H9 (cell line): ENCODE measurements at regions not wholly inside any gene's neighbourhood (a gene's known extent, or its start where the extent isn't known, plus 50 kb on each side); places are given as distances from the start of the nearest gene placed in this dataset.
"Not testable (repeated sequence)": the region's sequence is repeated elsewhere in the genome, so short reads cannot be mapped to it uniquely, and the experiment has no call there.

Source experiments
- DNase-seq: peaks from one replicate; pipeline ENCODE4 v3.0.0-alpha.2; 2017
- H2AFZ ChIP-seq: one replicate; pipeline ENCODE4 v1.6.1; 2013; ENCODE audit warnings: mild to moderate bottlenecking, low read length, control low read depth, moderate library complexity
- H2AK5ac ChIP-seq: 2 replicates; pipeline ENCODE4 v1.6.1; 2013; ENCODE audit warnings: low read length, control low read depth, mixed read lengths; ENCODE audit not compliant: insufficient read length
- H2BK120ac ChIP-seq: one replicate; pipeline ENCODE4 v1.6.1; 2013; ENCODE audit warnings: low read depth, mild to moderate bottlenecking, low read length, control low read depth, inconsistent platforms; ENCODE audit not compliant: poor library complexity, severe bottlenecking
- H2BK12ac ChIP-seq: 2 replicates; pipeline ENCODE4 v1.6.1; 2013; ENCODE audit warnings: low read length, control low read depth, mixed read lengths, low read depth; ENCODE audit not compliant: insufficient read length
- H2BK15ac ChIP-seq: 2 replicates; pipeline ENCODE4 v1.6.1; 2013; ENCODE audit warnings: low read depth, low read length, control low read depth
- H2BK20ac ChIP-seq: one replicate; pipeline ENCODE4 v1.6.1; 2013; ENCODE audit warnings: low read depth, mild to moderate bottlenecking, low read length, control low read depth, inconsistent platforms; ENCODE audit not compliant: poor library complexity, severe bottlenecking
- H2BK5ac ChIP-seq: 2 replicates; pipeline ENCODE4 v1.6.1; 2013; ENCODE audit warnings: low read length, control low read depth, mixed read lengths; ENCODE audit not compliant: insufficient read length
- H3K14ac ChIP-seq: 2 replicates; pipeline ENCODE4 v1.6.1; 2013; ENCODE audit warnings: low read length, control low read depth; ENCODE audit not compliant: insufficient read depth
- H3K18ac ChIP-seq: 2 replicates; pipeline ENCODE4 v1.6.1; 2013; ENCODE audit warnings: low read depth, mild to moderate bottlenecking, mixed read lengths, low read length, control low read depth; ENCODE audit not compliant: insufficient read length
- H3K23ac ChIP-seq: 2 replicates; pipeline ENCODE4 v1.6.1; 2013; ENCODE audit warnings: low read length, control low read depth, mixed read lengths, low read depth; ENCODE audit not compliant: insufficient read length
- H3K23me2 ChIP-seq: 2 replicates; pipeline ENCODE4 v1.6.1; 2013; ENCODE audit warnings: low read depth, mild to moderate bottlenecking, mixed read lengths, low read length, control low read depth; ENCODE audit not compliant: insufficient read length, poor library complexity, severe bottlenecking
- H3K27ac ChIP-seq: 2 replicates; pipeline ENCODE4 v1.5.1; 2013; ENCODE audit warnings: low read length, control low read depth, mixed read lengths, low read depth; ENCODE audit not compliant: insufficient read length
- H3K27me3 ChIP-seq: 2 replicates; pipeline ENCODE4 v1.6.1; 2013; ENCODE audit warnings: low read length, control low read depth, inconsistent platforms; ENCODE audit not compliant: insufficient read depth
- H3K4ac ChIP-seq: 2 replicates; pipeline ENCODE4 v1.6.1; 2013; ENCODE audit warnings: low read depth, mild to moderate bottlenecking, control low read depth, inconsistent platforms, low read length, moderate library complexity
- H3K4me1 ChIP-seq: 2 replicates; pipeline ENCODE4 v1.6.1; 2013; ENCODE audit warnings: low read length, control low read depth, inconsistent platforms; ENCODE audit not compliant: insufficient read depth
- H3K4me2 ChIP-seq: 2 replicates; pipeline ENCODE4 v1.6.1; 2013; ENCODE audit warnings: low read length, control low read depth, mixed read lengths; ENCODE audit not compliant: insufficient read length, insufficient read depth
- H3K56ac ChIP-seq: 2 replicates; pipeline ENCODE4 v1.6.1; 2013; ENCODE audit warnings: low read depth, mild to moderate bottlenecking, mixed read lengths, low read length, control low read depth; ENCODE audit not compliant: insufficient read length
- H3K79me1 ChIP-seq: 2 replicates; pipeline ENCODE4 v1.6.1; 2013; ENCODE audit warnings: low read depth, mild to moderate bottlenecking, moderate library complexity, low read length, control low read depth, inconsistent platforms; ENCODE audit not compliant: insufficient read depth, poor library complexity, severe bottlenecking
- H3K79me2 ChIP-seq: 2 replicates; pipeline ENCODE4 v1.6.1; 2013; ENCODE audit warnings: low read length, control low read depth, inconsistent platforms; ENCODE audit not compliant: insufficient read depth
- H3K9ac ChIP-seq: 2 replicates; pipeline ENCODE4 v1.6.1; 2013; ENCODE audit warnings: low read length, control low read depth, mixed read lengths; ENCODE audit not compliant: insufficient read length; ENCODE audit errors: extremely low read depth
- H3K9me3 ChIP-seq: one replicate; pipeline ENCODE4 v1.6.1; 2013; ENCODE audit warnings: low read depth, low read length, inconsistent platforms; ENCODE audit not compliant: control insufficient read depth
- H3T11ph ChIP-seq: one replicate; pipeline ENCODE4 v1.6.1; 2013; ENCODE audit warnings: mild to moderate bottlenecking, low read length, control low read depth, inconsistent platforms
- H4K20me1 ChIP-seq: one replicate; pipeline ENCODE4 v1.6.1; 2013; ENCODE audit not compliant: control insufficient read depth, insufficient read length, insufficient read depth
- H4K5ac ChIP-seq: 2 replicates; pipeline ENCODE4 v1.6.1; 2013; ENCODE audit warnings: low read depth, mild to moderate bottlenecking, mixed read lengths, low read length, control low read depth; ENCODE audit not compliant: insufficient read length
- H4K8ac ChIP-seq: replicated peaks from 2 replicates; pipeline ENCODE4 v1.6.1; 2013; ENCODE audit warnings: low read length, control low read depth, mixed read lengths, low read depth; ENCODE audit not compliant: insufficient read length
- H4K91ac ChIP-seq: 2 replicates; pipeline ENCODE4 v1.6.1; 2013; ENCODE audit warnings: low read depth, mild to moderate bottlenecking, moderate library complexity, mixed read lengths, low read length, control low read depth; ENCODE audit not compliant: insufficient read length
- H3K27ac Mint-ChIP-seq, 3 experiments: 2 replicates in 2 of 3; 3 replicates in 1 of 3; pipeline ENCODE4 v1.8.0; 2020 to 2021; ENCODE audit warnings: mixed read lengths in 3 of 3, mild to moderate bottlenecking in 1 of 3, moderate library complexity in 1 of 3
- H3K27me3 Mint-ChIP-seq: 2 replicates; pipeline ENCODE4 v1.8.0; 2021; ENCODE audit warnings: low read depth, mild to moderate bottlenecking, moderate library complexity, mixed read lengths
- H3K36me3 Mint-ChIP-seq, 3 experiments: 2 replicates in 2 of 3; 3 replicates in 1 of 3; pipeline ENCODE4 v1.8.0; 2020 to 2021; ENCODE audit warnings: low read depth in 3 of 3, mixed read lengths in 3 of 3; ENCODE audit not compliant: insufficient read depth in 1 of 3
- H3K4me1 Mint-ChIP-seq, 2 experiments: 2 replicates each; pipeline ENCODE4 v1.8.0; 2020; ENCODE audit warnings: mixed read lengths in 2 of 2
- H3K4me3 Mint-ChIP-seq, 2 experiments: 2 replicates in 1 of 2; 3 replicates in 1 of 2; pipeline ENCODE4 v1.8.0; 2020 to 2021; ENCODE audit warnings: mild to moderate bottlenecking in 2 of 2, mixed read lengths in 2 of 2, moderate library complexity in 1 of 2
- H3K9me3 Mint-ChIP-seq, 2 experiments: 2 replicates in 1 of 2; 3 replicates in 1 of 2; pipeline ENCODE4 v1.8.0; 2020; ENCODE audit warnings: mild to moderate bottlenecking in 2 of 2, mixed read lengths in 2 of 2, moderate library complexity in 1 of 2
- WGBS: extraction: QIAGEN DNeasy Blood & Tissue Kit; methylation state at CpG from one replicate; pipeline ENCODE4 v1.1.7; 2013; ENCODE audit warnings: missing lambda C conversion rate, low lambda C conversion rate, mixed read lengths; ENCODE audit not compliant: insufficient read length; ENCODE audit errors: extremely low coverage; 5-methylcytosine and 5-hydroxymethylcytosine counted together

GRCh38 chr9:65397226-65397625 is 112.2 kb upstream of the FOXD4L5 start:
- H3K27me3 Mint-ChIP-seq, H3K23ac ChIP-seq, H3K23me2 ChIP-seq, H2AK5ac ChIP-seq, H3K4ac ChIP-seq, H3K4me1 ChIP-seq, H2BK120ac ChIP-seq, H3K4me2 ChIP-seq, H4K8ac ChIP-seq, H2BK20ac ChIP-seq, H3K27ac ChIP-seq, H3K4me3 Mint-ChIP-seq, H2BK15ac ChIP-seq, H3K79me1 ChIP-seq, H2BK12ac ChIP-seq, H3K9ac ChIP-seq, H3K56ac ChIP-seq, H3K9me3 ChIP-seq, H2AFZ ChIP-seq, DNase-seq, H4K5ac ChIP-seq, H4K20me1 ChIP-seq, H3K14ac ChIP-seq, H2BK5ac ChIP-seq, H3K27ac Mint-ChIP-seq, H3K27me3 ChIP-seq, H3K18ac ChIP-seq, H3K4me1 Mint-ChIP-seq, H3T11ph ChIP-seq, H4K91ac ChIP-seq, H3K79me2 ChIP-seq: not testable (repeated sequence)
- Mint-ChIP-seq H3K36me3 (peaks cover 13 to 20% (median 13%) of the 10 kb centered on the region in 3 experiments; a peak in 6 of 7 replicates), H3K9me3 (peaks cover 75 to 81% of the 10 kb centered on the region in 2 experiments)
- WGBS, result no CpG with 5 or more reads among the region's 20 CpGs

- not testable (repeated sequence) for H2BK12ac ChIP-seq, H3K14ac ChIP-seq, H3K18ac ChIP-seq, H4K20me1 ChIP-seq, H4K8ac ChIP-seq, H3K27ac ChIP-seq, H3K4me3 Mint-ChIP-seq, H4K91ac ChIP-seq, H2AFZ ChIP-seq, H3K23me2 ChIP-seq, H3K56ac ChIP-seq, H3K4me1 ChIP-seq, H3K79me2 ChIP-seq, H2BK5ac ChIP-seq, H3K27me3 ChIP-seq, H4K5ac ChIP-seq, H2BK20ac ChIP-seq, H3T11ph ChIP-seq, H3K9ac ChIP-seq, H3K27me3 Mint-ChIP-seq, H3K79me1 ChIP-seq, H3K9me3 ChIP-seq, H3K23ac ChIP-seq, H2BK15ac ChIP-seq, H3K4me1 Mint-ChIP-seq, H2BK120ac ChIP-seq, H2AK5ac ChIP-seq, H3K27ac Mint-ChIP-seq, H3K4me2 ChIP-seq, DNase-seq, H3K4ac ChIP-seq
- Mint-ChIP-seq H3K36me3 (peaks cover 12 to 18% (median 12%) of the 10 kb centered on the region in 3 experiments; a peak in 6 of 7 replicates), H3K9me3 (peaks cover 71 to 76% of the 10 kb centered on the region in 2 experiments)
- WGBS, result no CpG with 5 or more reads among the region's 10 CpGs
Measured at GRCh38 chr9:65396601-65397000, 111.6 kb upstream of the FOXD4L5 start.
